IMR-90 (cell line): ENCODE measurements at regions not wholly inside any gene's neighbourhood (a gene's known extent, or its start where the extent isn't known, plus 50 kb on each side); places are given as distances from the start of the nearest gene placed in this dataset.

Experiments used
- ATAC-seq: fragments of 200-7000 bp; cut with Tn5 transposase; 2 replicates; pipeline ENCODE4 v1.9.1; 2020; ENCODE audit warnings: low read depth, mild to moderate bottlenecking, moderate library complexity
- BruUV-seq: library from RNA; stranded (reverse); fragments of 400-500 nt; replicated peaks from 2 replicates; lab custom pipeline; 2021; lab: Mats Ljungman, UMichigan
- CTCF ChIA-PET: fragments of 300-600 bp; formaldehyde crosslinking; extraction: SDS; loops from one replicate; lab custom pipeline; 2021; ENCODE audit warnings: antibody characterized with exemption; lab: Yijun Ruan, JAX
- POLR2A ChIA-PET: fragments of 300-600 bp; sonication (Branson Sonifier 250); formaldehyde crosslinking; loops from one replicate; lab custom pipeline; 2022; ENCODE audit warnings: antibody characterized with exemption; ENCODE audit not compliant: unreplicated experiment; lab: Charles Lee
- DNase-seq: peaks from one replicate; pipeline ENCODE4 v3.0.0; 2013
- H2AFZ ChIP-seq: replicated peaks from 2 replicates; pipeline ENCODE3; 2013; ENCODE audit warnings: low read length, mild to moderate bottlenecking; ENCODE audit not compliant: poor library complexity
- H2AK5ac ChIP-seq: 2 replicates; pipeline ENCODE4 v1.6.1; 2013; ENCODE audit warnings: low read depth, low read length, inconsistent platforms
- H2AK9ac ChIP-seq: replicated peaks from 2 replicates; pipeline ENCODE3; 2013; ENCODE audit warnings: mild to moderate bottlenecking, low read depth, low read length, moderate library complexity; ENCODE audit not compliant: poor library complexity
- H2BK120ac ChIP-seq: 2 replicates; pipeline ENCODE4 v1.6.1; 2013; ENCODE audit warnings: low read depth, low read length, inconsistent platforms
- H2BK15ac ChIP-seq: 3 replicates; pipeline ENCODE4 v1.6.1; 2013; ENCODE audit warnings: low read depth, low read length, inconsistent platforms
- H2BK20ac ChIP-seq: 2 replicates; pipeline ENCODE4 v1.6.1; 2013; ENCODE audit warnings: low read depth, mild to moderate bottlenecking, inconsistent platforms, low read length, moderate library complexity
- H2BK5ac ChIP-seq: 2 replicates; pipeline ENCODE4 v1.6.1; 2013; ENCODE audit warnings: mild to moderate bottlenecking, low read depth, low read length, inconsistent platforms; ENCODE audit not compliant: poor library complexity, severe bottlenecking
- H3K14ac ChIP-seq: replicated peaks from 2 replicates; pipeline ENCODE4 v1.6.1; 2013; ENCODE audit warnings: low read depth, low read length, inconsistent platforms
- H3K18ac ChIP-seq: 2 replicates; pipeline ENCODE4 v1.6.1; 2013; ENCODE audit warnings: low read depth, low read length, control low read depth
- H3K23ac ChIP-seq: 2 replicates; pipeline ENCODE4 v1.6.1; 2013; ENCODE audit warnings: low read depth, low read length, inconsistent platforms
- H3K27ac ChIP-seq: 2 replicates; pipeline ENCODE4 v1.5.1; 2013; ENCODE audit warnings: mild to moderate bottlenecking, control low read depth, low read length; ENCODE audit not compliant: insufficient read depth
- H3K27me3 ChIP-seq: 2 replicates; pipeline ENCODE4 v1.6.1; 2013; ENCODE audit warnings: low read length; ENCODE audit not compliant: control insufficient read depth, insufficient read depth
- H3K36me3 ChIP-seq: 2 replicates; pipeline ENCODE4 v1.6.1; 2013; ENCODE audit warnings: low read length, mixed read lengths; ENCODE audit not compliant: control insufficient read depth, insufficient read depth
- H3K4ac ChIP-seq: 2 replicates; pipeline ENCODE4 v1.6.1; 2013; ENCODE audit warnings: low read depth, low read length, inconsistent platforms
- H3K4me1 ChIP-seq: 2 replicates; pipeline ENCODE4 v1.6.1; 2013; ENCODE audit warnings: low read length, mixed read lengths; ENCODE audit not compliant: control insufficient read depth, insufficient read depth
- H3K4me2 ChIP-seq: 2 replicates; pipeline ENCODE4 v1.6.1; 2013; ENCODE audit warnings: low read depth, mild to moderate bottlenecking, control low read depth, low read length, moderate library complexity
- H3K4me3 ChIP-seq: 2 replicates; pipeline ENCODE4 v1.5.1; 2013; ENCODE audit warnings: low read depth, mild to moderate bottlenecking, control low read depth, low read length, moderate library complexity; ENCODE audit not compliant: insufficient read depth
- H3K56ac ChIP-seq: 2 replicates; pipeline ENCODE4 v1.6.1; 2013; ENCODE audit warnings: low read length, inconsistent platforms; ENCODE audit not compliant: insufficient read depth; ENCODE audit errors: extremely low read depth
- H3K79me1 ChIP-seq, 2 experiments: 2 replicates each; pipeline ENCODE4 v1.6.1; 2013; ENCODE audit warnings: low read length in 2 of 2, inconsistent platforms in 1 of 2, low read depth in 1 of 2
- H3K9ac ChIP-seq: 2 replicates; pipeline ENCODE4 v1.6.1; 2013; ENCODE audit warnings: low read depth, low read length, control low read depth
- H3K9me1 ChIP-seq: 2 replicates; pipeline ENCODE4 v1.6.1; 2013; ENCODE audit warnings: low read length, inconsistent platforms; ENCODE audit not compliant: insufficient read depth
- H3K9me3 ChIP-seq: 2 replicates; pipeline ENCODE4 v1.6.1; 2013; ENCODE audit warnings: low read length; ENCODE audit not compliant: control insufficient read depth, insufficient read depth
- H4K20me1 ChIP-seq: 2 replicates; pipeline ENCODE4 v1.6.1; 2013; ENCODE audit warnings: low read length, inconsistent platforms; ENCODE audit not compliant: insufficient read depth
- H4K5ac ChIP-seq: 2 replicates; pipeline ENCODE4 v1.6.1; 2013; ENCODE audit warnings: mild to moderate bottlenecking, low read depth, low read length, control low read depth
- H4K8ac ChIP-seq, 2 experiments: 2 replicates each; pipeline ENCODE4 v1.6.1; 2013; ENCODE audit warnings: low read depth in 2 of 2, low read length in 2 of 2, control low read depth in 1 of 2, inconsistent platforms in 1 of 2
- H4K91ac ChIP-seq: 2 replicates; pipeline ENCODE4 v1.6.1; 2013; ENCODE audit warnings: low read depth, low read length, inconsistent platforms; ENCODE audit not compliant: insufficient read depth
- BHLHE40 ChIP-seq: fragments of 150-350 bp; IDR thresholded peaks from 2 replicates; pipeline ENCODE4 v1.6.1; 2016; ENCODE audit warnings: mild to moderate bottlenecking, low read depth, low read length
- CEBPB ChIP-seq: IDR thresholded peaks from 2 replicates; pipeline ENCODE4 v1.6.1; 2012; ENCODE audit warnings: low read depth, low read length, improper control_type of control experiment
- CHD1 ChIP-seq: IDR thresholded peaks from 2 replicates; pipeline ENCODE4 v1.6.1; 2012; ENCODE audit warnings: low read depth, low read length, improper control_type of control experiment
- CTCF ChIP-seq: conservative IDR thresholded peaks from 2 replicates; pipeline ENCODE4 v1.5.1; 2012; ENCODE audit warnings: mild to moderate bottlenecking, low read depth, low read length, improper control_type of control experiment
- ELK1 ChIP-seq: fragments of 150-350 bp; IDR thresholded peaks from 2 replicates; pipeline ENCODE4 v1.6.1; 2016; ENCODE audit warnings: low read depth, mild to moderate bottlenecking, low read length, moderate library complexity, borderline replicate concordance
- FOS ChIP-seq: fragments of 150-350 bp; IDR thresholded peaks from 2 replicates; pipeline ENCODE4 v1.6.1; 2016; ENCODE audit warnings: low read depth, low read length
- MAFK ChIP-seq: IDR thresholded peaks from 2 replicates; pipeline ENCODE4 v1.6.1; 2012; ENCODE audit warnings: low read depth, low read length, improper control_type of control experiment
- MAZ ChIP-seq: IDR thresholded peaks from 2 replicates; pipeline ENCODE4 v1.6.1; 2012; ENCODE audit warnings: low read depth, mild to moderate bottlenecking, low read length, improper control_type of control experiment, moderate library complexity, borderline replicate concordance
- MXI1 ChIP-seq: IDR thresholded peaks from 2 replicates; pipeline ENCODE4 v1.6.1; 2012; ENCODE audit warnings: low read depth, mild to moderate bottlenecking, low read length, moderate library complexity, borderline replicate concordance
- NFE2L2 ChIP-seq: fragments of 150-350 bp; IDR thresholded peaks from 2 replicates; pipeline ENCODE4 v1.6.1; 2016; ENCODE audit warnings: low read depth, mild to moderate bottlenecking, low read length
- POLR2A ChIP-seq: IDR thresholded peaks from 2 replicates; pipeline ENCODE4 v1.6.1; 2012; ENCODE audit warnings: mild to moderate bottlenecking, low read depth, low read length
- RAD21 ChIP-seq: IDR thresholded peaks from 2 replicates; pipeline ENCODE4 v1.6.1; 2012; ENCODE audit warnings: low read length, improper control_type of control experiment
- RCOR1 ChIP-seq: IDR thresholded peaks from 2 replicates; pipeline ENCODE4 v1.6.1; 2012; ENCODE audit warnings: mild to moderate bottlenecking, low read length, improper control_type of control experiment; ENCODE audit not compliant: insufficient replicate concordance
- SMC3 ChIP-seq: fragments of 150-350 bp; IDR thresholded peaks from 2 replicates; pipeline ENCODE4 v1.6.1; 2016; ENCODE audit warnings: low read depth, mild to moderate bottlenecking, antibody characterized with exemption, low read length, moderate library complexity
- USF2 ChIP-seq: fragments of 150-350 bp; IDR thresholded peaks from 2 replicates; pipeline ENCODE4 v1.6.1; 2017; ENCODE audit warnings: mild to moderate bottlenecking, antibody characterized with exemption, low read length, low read depth
- WGBS, 2 experiments: methylation state at CpG; one replicate each; pipeline versions ENCODE4 v1.1.5 to v1.1.7; 2013; ENCODE audit warnings: missing lambda C conversion rate in 2 of 2; ENCODE audit not compliant: insufficient read length in 1 of 2; ENCODE audit errors: extremely low coverage in 2 of 2; 5-methylcytosine and 5-hydroxymethylcytosine counted together
- dilution Hi-C: fragments of 300-500 bp; cut with HindIII; formaldehyde crosslinking; loops from one replicate; pipeline ENCODE4 v1.14.3; 2018; ENCODE audit warnings: low sequenced_read_pairs; ENCODE audit not compliant: unreplicated experiment
- in situ Hi-C: fragments of 300-500 bp; cut with MboI; formaldehyde crosslinking; loops from 3 replicates; pipeline ENCODE4 v1.14.3; 2019; ENCODE audit warnings: low sequenced_read_pairs, inconsistent platforms, mixed read lengths
- intact Hi-C: fragments of 100-400 bp; cut with micrococcal nuclease; formaldehyde crosslinking; loops from 2 replicates; pipeline ENCODE4 v1.10.0; 2022

- H3K27ac ChIP-seq: no peak overlapping the region
- H4K91ac ChIP-seq: no peak overlapping the region
- H2BK20ac ChIP-seq: no peak overlapping the region
- no peak overlapping the region for H3K9ac ChIP-seq
- H3K9me1 ChIP-seq: no peaks in the 10 kb centered on the region
- DNase-seq: no peak
- WGBS, 2 experiments: no CpG with 5 or more reads among the region's 2 CpGs
- POLR2A ChIA-PET: no interaction called here
- intact Hi-C loops (no loop called here), in situ Hi-C loops (no loop called here), dilution Hi-C loops (no loop called here)
- H3K56ac ChIP-seq: no peak overlapping the region
- no peak overlapping the region for H4K8ac ChIP-seq
- ATAC-seq: no peak
- peaks cover 5% of the 10 kb centered on the region for H3K9me3 ChIP-seq
- no peak overlapping the region for H2BK5ac ChIP-seq
- CTCF ChIA-PET: no interaction called here
- no peak overlapping the region for H3K23ac ChIP-seq
- H2AFZ ChIP-seq: no peak overlapping the region
- H2AK9ac ChIP-seq: no peak overlapping the region
- no peaks in the 10 kb centered on the region for H3K36me3 ChIP-seq
- no TSS peak for BruUV-seq
- no peak for TF ChIP-seq POLR2A
- no peak for TF ChIP-seq MAFK
- TF ChIP-seq ELK1: no peak
- no peak for TF ChIP-seq CEBPB
- TF ChIP-seq BHLHE40: no peak
- TF ChIP-seq NFE2L2: no peak
- no peak for TF ChIP-seq RAD21
- no peak for TF ChIP-seq CHD1
- no peak for TF ChIP-seq FOS
- no peak for TF ChIP-seq CTCF
- TF ChIP-seq USF2: no peak
- TF ChIP-seq SMC3: no peak
- TF ChIP-seq MAZ: no peak
- no peak for TF ChIP-seq MXI1
- TF ChIP-seq RCOR1: no peak
- H3K4me2 ChIP-seq: no peak overlapping the region
- H3K14ac ChIP-seq: no peak overlapping the region
- no peaks in the 10 kb centered on the region for H3K27me3 ChIP-seq
- no peak overlapping the region for H2BK120ac ChIP-seq
- H3K79me1 ChIP-seq: no peaks in the 10 kb centered on the region
- no peak overlapping the region for H3K18ac ChIP-seq
- H3K4me1 ChIP-seq: no peaks in the 10 kb centered on the region
- no peak overlapping the region for H4K5ac ChIP-seq
- no peak overlapping the region for H2AK5ac ChIP-seq
- no peaks in the 10 kb centered on the region for H4K20me1 ChIP-seq
- no peak overlapping the region for H2BK15ac ChIP-seq
- H3K4me3 ChIP-seq: no peak overlapping the region
- H3K4ac ChIP-seq: no peak overlapping the region
Measured at GRCh38 chr6:67391955-67392354, 1243.1 kb upstream of the ADGRB3 start.
